HT-29 (cell line): ENCODE measurements at regions not wholly inside any gene's neighbourhood (a gene's known extent, or its start where the extent isn't known, plus 50 kb on each side); places are given as distances from the start of the nearest gene placed in this dataset.

Source experiments
- DNase-seq: peaks from one replicate; pipeline ENCODE4 v3.0.0-alpha.2; 2015; ENCODE audit warnings: low spot score

DNA sequence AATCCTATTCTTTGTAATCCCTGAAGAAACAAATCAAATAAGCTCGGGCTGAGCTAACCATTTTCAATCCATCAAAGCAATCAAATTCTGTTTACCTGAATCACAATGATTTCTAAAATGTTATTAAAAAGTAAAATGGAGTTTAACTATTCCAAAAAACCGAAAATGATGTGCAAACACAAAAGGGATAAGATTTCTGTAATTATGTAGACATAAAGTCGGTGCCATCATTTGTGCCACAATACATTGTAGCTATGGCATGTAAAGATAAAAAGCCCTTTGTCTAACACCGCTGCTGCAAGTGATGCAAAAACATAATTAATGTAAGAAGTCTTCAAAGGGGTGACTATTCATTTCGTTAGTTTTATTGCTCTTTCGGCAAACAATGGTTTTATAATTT lies 125.1 kb upstream of the FAM204A start:
- no peak for DNase-seq

GRCh38 chr10:118465300-118465874 lies 123.3 kb upstream of the FAM204A start:
- DNase-seq, result no peak

DNA sequence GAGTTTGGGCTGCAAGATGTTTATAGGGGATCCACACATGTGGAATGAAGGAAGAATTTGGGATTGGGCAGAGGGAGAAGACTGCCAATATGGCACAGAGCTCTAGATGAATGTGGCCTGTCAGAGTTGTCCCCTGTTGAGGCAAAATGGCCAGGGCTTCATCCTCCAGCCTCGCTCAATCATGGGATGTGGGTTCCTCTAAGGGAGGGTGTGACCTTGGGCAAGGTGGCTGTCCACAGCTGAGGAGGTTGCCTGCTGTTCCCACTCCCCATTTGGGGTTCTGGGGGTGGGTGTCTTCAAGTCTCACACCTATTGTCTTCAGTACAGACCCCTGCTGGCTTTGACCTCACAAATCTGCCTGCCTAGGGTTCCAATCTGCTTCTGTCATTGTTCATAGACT lies 121.6 kb upstream of the FAM204A start:
- no peak for DNase-seq

GRCh38 chr10:118462401-118462800 lies 120.3 kb upstream of the FAM204A start:
- DNase-seq, result no peak

DNA sequence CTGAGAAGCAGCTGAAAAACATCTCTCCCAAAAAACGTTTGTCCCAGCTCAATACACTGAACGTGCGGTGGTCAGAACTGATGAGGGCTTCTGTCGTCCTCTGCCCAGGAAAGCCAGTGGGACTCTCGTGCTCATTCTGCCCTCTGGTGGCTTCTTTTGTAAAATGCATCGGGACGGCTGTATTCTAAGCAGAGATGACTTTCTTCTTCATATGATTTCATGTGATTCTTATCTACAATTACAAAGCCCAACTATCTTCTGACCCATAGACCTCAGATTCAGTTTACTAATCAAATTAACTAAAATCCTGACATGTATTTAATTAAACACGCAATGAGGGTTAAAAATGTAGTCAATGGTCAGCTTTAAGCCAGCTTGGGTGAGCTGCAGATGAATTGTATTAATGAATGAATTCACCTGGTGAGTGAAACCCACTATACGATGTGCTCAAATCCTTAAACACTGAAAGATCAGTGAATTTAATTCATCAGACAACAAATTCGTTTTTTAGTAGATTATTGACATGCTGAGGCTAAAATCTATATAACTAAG lies 117.6 kb upstream of the FAM204A start:
- DNase-seq, result peak; percentile 82

DNA sequence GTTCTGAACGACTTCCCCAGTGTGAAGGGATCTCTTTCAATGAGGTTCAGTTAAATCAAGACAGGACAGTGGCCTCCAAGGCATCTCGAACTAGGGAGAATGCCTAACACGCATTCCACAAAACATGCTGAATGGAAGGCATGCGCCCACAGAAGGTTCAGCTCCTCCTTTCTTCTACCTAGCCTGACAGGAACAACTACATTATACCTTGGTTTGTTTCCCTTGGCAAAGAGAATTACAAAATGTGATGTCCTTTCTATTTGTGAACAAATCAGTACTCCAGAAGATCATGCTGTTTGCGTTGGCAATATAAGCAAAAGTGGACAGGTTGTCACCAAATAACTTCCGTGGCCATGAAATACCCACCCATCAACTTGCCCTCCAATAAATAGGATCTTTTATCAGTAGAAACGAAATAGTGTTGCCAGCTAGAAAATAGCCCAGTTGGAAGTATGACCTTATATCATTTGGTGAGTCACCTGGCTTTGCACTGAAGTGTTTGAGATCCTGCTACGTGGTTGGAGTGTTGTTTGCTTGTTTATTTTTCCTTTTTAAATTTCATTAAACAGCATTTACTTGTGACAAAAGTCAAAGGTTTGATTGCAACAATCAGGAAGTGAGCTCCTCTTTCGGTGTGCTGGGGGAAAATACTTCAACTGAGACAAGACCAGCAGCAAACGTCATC lies 117.0 kb upstream of the FAM204A start:
- no peak for DNase-seq

DNA sequence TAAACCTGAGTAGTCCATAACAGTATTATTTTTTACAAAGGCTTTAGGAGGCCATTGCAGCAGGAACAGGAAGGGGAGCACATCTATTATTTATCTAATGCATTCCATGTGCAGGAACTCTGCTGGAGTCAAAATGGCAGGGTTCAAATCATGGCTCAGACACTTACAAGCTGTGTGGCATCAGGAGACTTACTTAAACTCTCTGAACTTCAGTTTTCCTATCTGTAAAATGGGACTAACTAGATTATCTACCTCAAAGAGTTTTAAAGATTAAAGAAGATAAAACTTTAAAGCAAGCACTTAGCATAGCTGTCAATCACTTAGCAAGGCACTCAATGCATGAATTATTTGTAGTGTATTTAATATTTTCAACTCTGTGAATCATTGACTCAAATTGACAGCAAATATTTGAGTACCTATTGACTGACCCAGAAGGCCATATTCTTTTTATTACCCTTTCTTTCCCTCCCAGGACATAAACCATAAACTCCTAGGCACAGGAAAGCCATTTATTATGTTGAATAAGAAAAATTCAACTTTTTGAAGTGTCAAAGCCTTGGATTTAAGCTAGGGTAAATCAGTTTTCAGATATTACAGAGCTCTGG lies 115.8 kb upstream of the FAM204A start:
- DNase-seq, result no peak

DNA sequence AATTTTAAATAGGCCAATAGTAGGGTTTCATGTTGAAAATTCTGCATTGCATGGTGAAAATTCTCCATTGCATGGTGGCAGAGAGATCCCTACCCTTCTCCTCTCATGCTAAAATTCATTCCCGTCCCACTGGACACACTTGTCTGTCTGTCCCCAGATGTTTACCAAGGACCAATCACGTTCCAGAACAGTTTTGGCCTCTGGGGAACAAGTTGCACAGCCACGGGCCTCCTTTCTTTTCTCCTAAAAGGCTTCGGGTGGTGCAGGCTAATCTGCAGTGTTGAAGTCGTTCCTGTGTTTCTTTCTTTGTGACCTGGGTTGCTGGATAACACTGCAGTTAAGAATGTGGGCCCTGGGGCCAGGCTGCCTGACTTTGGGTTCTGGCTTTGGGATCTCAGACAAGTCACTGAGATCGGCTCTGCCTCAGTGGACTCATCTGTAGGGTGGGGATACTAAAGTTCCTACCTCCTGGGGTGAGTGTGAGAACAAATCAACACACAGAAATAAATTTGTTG lies 113.1 kb upstream of the FAM204A start:
- no peak for DNase-seq

DNA sequence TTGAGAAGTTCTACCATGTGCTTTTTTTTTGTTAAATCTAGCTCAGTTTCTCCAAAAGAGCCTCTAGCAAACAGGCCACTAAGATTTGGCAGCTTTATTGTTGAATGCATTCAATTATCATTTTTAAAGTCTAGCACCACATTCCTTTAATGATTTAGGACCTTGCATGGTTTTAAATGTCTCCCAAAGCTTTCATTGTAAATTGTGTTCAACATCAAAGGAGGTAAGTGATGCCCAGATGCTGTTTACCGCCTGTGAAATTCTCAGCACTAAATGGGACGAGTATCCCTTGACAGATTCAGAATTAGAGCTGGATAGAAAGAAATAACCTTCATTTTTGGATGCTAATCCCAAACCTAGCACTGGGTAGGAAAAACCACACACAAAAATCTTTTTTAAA lies 112.1 kb upstream of the FAM204A start:
- no peak for DNase-seq

GRCh38 chr10:118452098-118452497 lies 110.0 kb upstream of the FAM204A start:
- no peak for DNase-seq

DNA sequence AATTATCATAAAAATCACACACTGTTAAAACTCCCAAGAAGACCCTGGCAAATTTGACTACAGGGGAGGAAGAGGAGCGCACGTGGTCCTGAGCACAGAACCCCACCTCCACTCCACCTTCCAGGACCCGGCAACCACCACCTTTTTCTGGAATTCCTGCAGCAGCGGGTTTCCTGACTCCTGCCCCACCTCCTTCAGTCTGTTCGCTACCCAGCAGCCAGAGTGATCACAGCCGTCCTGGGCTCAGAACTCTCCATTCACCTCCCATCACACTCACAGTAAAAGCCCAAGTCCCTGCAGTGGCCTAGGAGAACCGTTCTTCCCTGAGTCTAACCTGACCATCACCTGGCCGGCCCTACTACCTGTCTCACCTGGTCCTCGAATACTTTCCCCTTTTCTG lies 107.4 kb upstream of the FAM204A start:
- DNase-seq, result no peak

DNA sequence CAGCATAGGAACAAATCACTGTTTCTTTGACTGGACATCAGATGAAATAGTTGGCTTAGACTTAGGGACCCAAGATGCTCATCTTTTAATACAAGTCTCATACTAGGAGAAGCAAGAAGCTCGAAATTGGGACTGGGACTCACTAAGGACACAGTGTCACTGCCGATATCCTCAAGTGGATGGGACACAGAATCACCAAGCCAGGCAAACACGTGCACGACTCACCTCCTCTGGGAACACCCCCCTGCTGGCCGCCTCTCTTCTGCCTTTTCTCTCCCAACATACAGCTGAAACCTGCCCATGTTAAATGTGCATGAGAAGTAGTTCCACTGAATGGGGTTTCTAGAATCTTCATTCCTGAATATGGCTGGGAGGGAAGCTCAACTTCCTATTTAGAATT lies 106.6 kb upstream of the FAM204A start:
- DNase-seq, result no peak

- DNase-seq, result no peak
Measured at GRCh38 chr10:118447478-118448270, 105.5 kb upstream of the FAM204A start.

GRCh38 chr10:118445535-118445934 lies 103.4 kb upstream of the FAM204A start:
- DNase-seq, result no peak

DNA sequence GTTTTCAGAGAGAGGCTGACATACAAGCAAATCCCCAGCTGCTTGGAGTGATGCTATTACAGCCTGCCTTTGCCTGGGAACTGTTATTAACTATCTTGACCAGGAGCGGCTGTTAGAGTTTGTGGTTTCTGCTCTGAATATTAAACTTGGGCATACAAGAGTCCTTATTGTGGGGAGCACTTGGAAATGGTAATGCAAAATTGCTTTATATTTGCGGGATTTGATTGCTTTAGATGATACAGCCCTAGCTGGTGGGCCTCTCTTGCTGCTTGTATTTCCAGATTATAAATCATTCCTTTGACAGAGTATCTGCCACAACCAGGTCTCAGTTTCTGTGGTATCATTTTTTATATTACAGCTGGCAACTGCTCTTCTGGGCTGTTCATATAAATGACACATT lies 101.9 kb upstream of the FAM204A start:
- no peak for DNase-seq

- DNase-seq, result no peak
Measured at GRCh38 chr10:118442032-118442431, 99.9 kb upstream of the FAM204A start.

- no peak for DNase-seq
Measured at GRCh38 chr10:118439824-118440223, 97.7 kb upstream of the FAM204A start.

DNA sequence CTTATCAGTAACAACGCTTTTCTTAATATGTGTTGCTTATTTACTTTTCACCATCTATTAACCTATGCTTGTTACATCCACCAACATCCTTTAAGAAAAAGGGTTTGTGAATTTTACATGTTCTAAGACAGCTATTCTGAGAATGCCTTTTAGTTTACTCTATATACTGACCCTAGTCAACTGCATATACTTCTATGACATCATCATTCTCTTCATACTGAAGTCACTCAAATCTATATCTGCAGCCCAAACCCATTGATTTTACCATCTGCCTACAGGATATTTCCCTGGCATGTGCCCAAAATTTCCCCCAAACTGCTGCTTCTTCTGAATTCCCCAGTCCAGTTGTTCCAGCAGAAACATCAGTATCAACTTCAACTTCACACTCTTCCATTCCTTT lies 94.6 kb upstream of the FAM204A start:
- DNase-seq, result no peak

- DNase-seq, result no peak
Measured at GRCh38 chr10:118430190-118430589, 88.1 kb upstream of the FAM204A start.

- DNase-seq, result peak; percentile 88
Measured at GRCh38 chr10:118423800-118424442, 81.8 kb upstream of the FAM204A start.

GRCh38 chr10:118422241-118422640 lies 80.1 kb upstream of the FAM204A start:
- no peak for DNase-seq
